ENCODE measurements at regions not wholly inside any gene's neighbourhood (a gene's known extent, or its start where the extent isn't known, plus 50 kb on each side); places are given as distances from the start of the nearest gene placed in this dataset.

DNA sequence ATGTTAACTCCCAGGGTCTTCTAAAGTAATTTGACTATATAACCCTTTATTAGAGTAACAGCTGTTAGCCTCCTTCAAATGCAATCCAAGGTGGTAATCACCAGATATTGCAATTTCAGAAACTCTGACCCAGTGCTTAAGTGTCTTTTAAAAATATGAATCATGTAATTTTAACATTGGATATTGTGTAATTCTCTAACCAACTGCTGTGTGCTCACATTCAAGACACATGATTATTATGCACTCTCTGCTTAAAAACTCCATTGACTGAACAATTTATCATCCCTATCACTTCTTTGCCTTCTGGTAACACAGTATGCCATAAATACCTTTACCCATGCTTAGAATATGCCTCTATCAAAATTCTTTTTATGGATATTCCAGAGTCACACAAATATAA is 537.4 kb upstream of the RGS18 start:
- TF ChIP-seq POLR2AphosphoS5 (IDR thresholded peaks at IDR 0.05; ENCODE audit: low read depth, low read length), result no peak
- no peak for TF ChIP-seq PAX5 (IDR thresholded peaks at IDR 0.05; ENCODE audit: insufficient read depth, low read length, severe bottlenecking)

All from GM12891 (cell line).